Kidney (tissue), 13 donors: ENCODE measurements at regions not wholly inside any gene's neighbourhood (a gene's known extent, or its start where the extent isn't known, plus 50 kb on each side); places are given as distances from the start of the nearest gene placed in this dataset.

Experiments
- DNase-seq, 5 donors: peaks; one replicate each; pipeline ENCODE4 v3.0.0-alpha.2; 2013 to 2020
- FAIRE-seq: peaks from 2 replicates; lab custom pipeline; 2012; peaks lifted over from hg19 to GRCh38; lab: Jason Lieb, UNC
- H3K27ac ChIP-seq, 2 donors: one replicate each; pipeline ENCODE4 v1.7.0; 2013; ENCODE audit warnings: low read depth in 2 of 2, low read length in 2 of 2, inconsistent platforms in 1 of 2
- H3K27me3 ChIP-seq: one replicate; pipeline ENCODE4 v1.7.1; 2013; ENCODE audit warnings: low read length, inconsistent platforms; ENCODE audit not compliant: control insufficient read depth, insufficient read depth
- H3K36me3 ChIP-seq, 3 donors: one replicate each; pipeline versions ENCODE4 v1.7.0 to v1.7.1; 2013; ENCODE audit warnings: low read length in 3 of 3, control low read depth in 1 of 3, inconsistent platforms in 1 of 3; ENCODE audit not compliant: insufficient read depth in 3 of 3, control insufficient read depth in 2 of 3
- H3K4me1 ChIP-seq, 3 donors: one replicate each; pipeline versions ENCODE4 v1.7.0 to v1.7.1; 2013; ENCODE audit warnings: low read length in 3 of 3, inconsistent platforms in 1 of 3, low read depth in 1 of 3; ENCODE audit not compliant: control insufficient read depth in 2 of 3, insufficient read depth in 2 of 3
- H3K4me3 ChIP-seq, 3 donors: one replicate each; pipeline versions ENCODE4 v1.7.0 to v1.8.1; 2013; ENCODE audit warnings: low read length in 3 of 3, control low read depth in 1 of 3, inconsistent platforms in 1 of 3
- H3K9ac ChIP-seq, 3 donors: one replicate each; pipeline versions ENCODE4 v1.7.0 to v1.7.1; 2013; ENCODE audit warnings: low read length in 3 of 3, control low read depth in 1 of 3, inconsistent platforms in 1 of 3
- H3K9me3 ChIP-seq, 3 donors: one replicate each; pipeline versions ENCODE4 v1.7.0 to v1.7.1; 2013; ENCODE audit warnings: low read length in 3 of 3, control low read depth in 1 of 3, inconsistent platforms in 1 of 3; ENCODE audit not compliant: control insufficient read depth in 2 of 3, insufficient read depth in 1 of 3
- intact Hi-C: fragments of 100-400 bp; cut with DNase I; formaldehyde crosslinking; loops from one replicate; pipeline ENCODE4 v1.11.1; 2022
- TF ChIP-seq, protein P1 (sequence below): IDR thresholded peaks from 3 replicates; pipeline ENCODE4 v1.5.1; 2012; ENCODE audit warnings: mild to moderate bottlenecking, moderate library complexity, borderline replicate concordance; ENCODE audit not compliant: insufficient read depth; ENCODE audit errors: extremely low read depth
- donor health status: control.
- donor health status: control.
- donor health status: control.
- donor health status: control.
- donor health status: control.
- donor health status: DM: yes; HTN: yes; CAD: no.
- donor health status: Normal renal cell carcinoma (clear cell type).

- intact Hi-C loops = no loop called here
- FAIRE-seq = no peak
- DNase-seq = no peak
- Histone ChIP-seq H3K9ac (no peak overlapping the region), H3K27me3 (no peaks in the 10 kb centered on the region), H3K36me3 (no peaks in the 10 kb centered on the region), H3K4me1 (no peaks in the 10 kb centered on the region), H3K4me3 (no peak overlapping the region), H3K27ac (no peak overlapping the region), H3K9me3 (no peaks in the 10 kb centered on the region)
- TF ChIP-seq, protein P1, sequence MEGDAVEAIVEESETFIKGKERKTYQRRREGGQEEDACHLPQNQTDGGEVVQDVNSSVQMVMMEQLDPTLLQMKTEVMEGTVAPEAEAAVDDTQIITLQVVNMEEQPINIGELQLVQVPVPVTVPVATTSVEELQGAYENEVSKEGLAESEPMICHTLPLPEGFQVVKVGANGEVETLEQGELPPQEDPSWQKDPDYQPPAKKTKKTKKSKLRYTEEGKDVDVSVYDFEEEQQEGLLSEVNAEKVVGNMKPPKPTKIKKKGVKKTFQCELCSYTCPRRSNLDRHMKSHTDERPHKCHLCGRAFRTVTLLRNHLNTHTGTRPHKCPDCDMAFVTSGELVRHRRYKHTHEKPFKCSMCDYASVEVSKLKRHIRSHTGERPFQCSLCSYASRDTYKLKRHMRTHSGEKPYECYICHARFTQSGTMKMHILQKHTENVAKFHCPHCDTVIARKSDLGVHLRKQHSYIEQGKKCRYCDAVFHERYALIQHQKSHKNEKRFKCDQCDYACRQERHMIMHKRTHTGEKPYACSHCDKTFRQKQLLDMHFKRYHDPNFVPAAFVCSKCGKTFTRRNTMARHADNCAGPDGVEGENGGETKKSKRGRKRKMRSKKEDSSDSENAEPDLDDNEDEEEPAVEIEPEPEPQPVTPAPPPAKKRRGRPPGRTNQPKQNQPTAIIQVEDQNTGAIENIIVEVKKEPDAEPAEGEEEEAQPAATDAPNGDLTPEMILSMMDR = no peak
Measured at GRCh38 chr3:35968043-35968622, 328.8 kb downstream of the ARPP21 start.

- TF ChIP-seq, protein P1 = no peak
- no peak for FAIRE-seq
- Histone ChIP-seq H3K27ac (no peak overlapping the region), H3K9ac (no peak overlapping the region), H3K36me3 (no peaks in the 10 kb centered on the region), H3K27me3 (no peaks in the 10 kb centered on the region), H3K4me3 (no peak overlapping the region), H3K9me3 (no peaks in the 10 kb centered on the region), H3K4me1 (no peaks in the 10 kb centered on the region)
- intact Hi-C loops = no loop called here
- DNase-seq = no peak
Measured at GRCh38 chr3:35969406-35969805, 330.1 kb downstream of the ARPP21 start.

GRCh38 chr3:35970793-35971192 is 331.5 kb downstream of the ARPP21 start:
- H3K9me3 ChIP-seq = no peaks in the 10 kb centered on the region
- no peak for FAIRE-seq

More at GRCh38 chr3:35970793-35971192, 331.5 kb downstream of the ARPP21 start:
- Histone ChIP-seq H3K27ac (no peak overlapping the region), H3K27me3 (no peaks in the 10 kb centered on the region), H3K4me1 (no peaks in the 10 kb centered on the region), H3K36me3 (no peaks in the 10 kb centered on the region), H3K9ac (no peak overlapping the region), H3K4me3 (no peak overlapping the region)
- DNase-seq = no peak
- intact Hi-C loops = no loop called here
- TF ChIP-seq, protein P1 = no peak
